ENCODE measurements at regions not wholly inside any gene's neighbourhood (a gene's known extent, or its start where the extent isn't known, plus 50 kb on each side); places are given as distances from the start of the nearest gene placed in this dataset.

- Histone ChIP-seq H3K36me3 (no peaks in the 10 kb centered on the region), H3K27ac (no peak overlapping the region), H3K4me3 (no peak overlapping the region), H3K9me3 (no peaks in the 10 kb centered on the region), H3K4me1 (peaks cover 0 to 44% (median 0%) of the 10 kb centered on the region in 3 donors), H3K27me3 (no peaks in the 10 kb centered on the region)
- WGBS, 2 donors (ENCODE audit: low coverage in 1 of 2), result 80% methylated on average over 1 of the region's 12 CpGs; no CpG with 5 or more reads in 1 of the 2 donors
- no peak for ATAC-seq
- TF ChIP-seq POLR2AphosphoS5 (IDR thresholded peaks at IDR 0.05), result no peak
- TF ChIP-seq EP300 (IDR thresholded peaks at IDR 0.05), result no peak
- TF ChIP-seq POLR2A (IDR thresholded peaks at IDR 0.05), result no peak
- TF ChIP-seq, protein P1, sequence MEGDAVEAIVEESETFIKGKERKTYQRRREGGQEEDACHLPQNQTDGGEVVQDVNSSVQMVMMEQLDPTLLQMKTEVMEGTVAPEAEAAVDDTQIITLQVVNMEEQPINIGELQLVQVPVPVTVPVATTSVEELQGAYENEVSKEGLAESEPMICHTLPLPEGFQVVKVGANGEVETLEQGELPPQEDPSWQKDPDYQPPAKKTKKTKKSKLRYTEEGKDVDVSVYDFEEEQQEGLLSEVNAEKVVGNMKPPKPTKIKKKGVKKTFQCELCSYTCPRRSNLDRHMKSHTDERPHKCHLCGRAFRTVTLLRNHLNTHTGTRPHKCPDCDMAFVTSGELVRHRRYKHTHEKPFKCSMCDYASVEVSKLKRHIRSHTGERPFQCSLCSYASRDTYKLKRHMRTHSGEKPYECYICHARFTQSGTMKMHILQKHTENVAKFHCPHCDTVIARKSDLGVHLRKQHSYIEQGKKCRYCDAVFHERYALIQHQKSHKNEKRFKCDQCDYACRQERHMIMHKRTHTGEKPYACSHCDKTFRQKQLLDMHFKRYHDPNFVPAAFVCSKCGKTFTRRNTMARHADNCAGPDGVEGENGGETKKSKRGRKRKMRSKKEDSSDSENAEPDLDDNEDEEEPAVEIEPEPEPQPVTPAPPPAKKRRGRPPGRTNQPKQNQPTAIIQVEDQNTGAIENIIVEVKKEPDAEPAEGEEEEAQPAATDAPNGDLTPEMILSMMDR (IDR thresholded peaks at IDR 0.05), result no peak
These were observed 127.6 kb upstream of the CHST15 start for GRCh38 chr10:124220971-124221355.

DNA sequence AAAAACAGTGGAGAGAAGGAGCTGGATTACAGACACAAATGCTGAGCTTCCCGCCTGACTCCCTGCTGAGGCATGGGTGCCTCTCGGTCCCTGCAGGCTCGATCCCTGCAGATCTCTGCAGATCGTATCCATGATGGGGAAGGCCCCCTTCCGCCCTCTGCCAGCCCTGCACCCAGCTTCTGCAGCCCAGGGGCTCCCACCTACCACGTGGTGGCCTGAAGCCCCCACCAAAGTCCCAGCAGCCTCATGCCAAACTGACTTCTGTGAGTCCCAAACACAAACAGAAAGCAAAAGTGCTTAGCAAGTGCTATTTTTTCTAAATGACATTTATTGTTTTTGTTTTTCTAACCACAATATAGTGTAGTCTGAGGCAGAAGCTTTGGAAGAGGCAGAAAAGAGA is 127.1 kb upstream of the CHST15 start:
- Histone ChIP-seq H3K4me1 (peaks cover 0 to 44% (median 0%) of the 10 kb centered on the region in 3 donors), H3K27me3 (no peaks in the 10 kb centered on the region), H3K27ac (no peak overlapping the region), H3K9me3 (no peaks in the 10 kb centered on the region), H3K36me3 (no peaks in the 10 kb centered on the region), H3K4me3 (no peak overlapping the region)
- no peak for ATAC-seq
- WGBS, 2 donors (ENCODE audit: low coverage in 1 of 2), result 40 to 46% methylated on average over 1 to 3 of the region's 6 CpGs
- TF ChIP-seq POLR2A (IDR thresholded peaks at IDR 0.05) (no peak), POLR2AphosphoS5 (IDR thresholded peaks at IDR 0.05) (no peak), EP300 (IDR thresholded peaks at IDR 0.05) (no peak)
- TF ChIP-seq, protein P1 (IDR thresholded peaks at IDR 0.05), result no peak

- Histone ChIP-seq H3K4me3 (no peak overlapping the region), H3K4me1 (peaks cover 0 to 37% (median 0%) of the 10 kb centered on the region in 3 donors), H3K27me3 (no peaks in the 10 kb centered on the region), H3K27ac (no peak overlapping the region), H3K9me3 (no peaks in the 10 kb centered on the region), H3K36me3 (no peaks in the 10 kb centered on the region)
- WGBS, 2 donors (ENCODE audit: low coverage in 1 of 2), result 81 to 100% methylated on average over 5 to 7 of the region's 7 CpGs
- ATAC-seq, result no peak
- TF ChIP-seq POLR2AphosphoS5 (IDR thresholded peaks at IDR 0.05) (no peak), EP300 (IDR thresholded peaks at IDR 0.05) (no peak), POLR2A (IDR thresholded peaks at IDR 0.05) (no peak)
- TF ChIP-seq, protein P1 (IDR thresholded peaks at IDR 0.05), result no peak
These were observed 126.3 kb upstream of the CHST15 start for GRCh38 chr10:124219655-124220054.

GRCh38 chr10:124219062-124219461 is 125.7 kb upstream of the CHST15 start:
- no peaks in the 10 kb centered on the region for H3K27me3 ChIP-seq
- no peak overlapping the region for H3K4me3 ChIP-seq
- WGBS, 2 donors (ENCODE audit: low coverage in 1 of 2), result 42 to 97% methylated on average over 2 to 6 of the region's 12 CpGs
- ATAC-seq, result no peak
- no peak for TF ChIP-seq EP300 (IDR thresholded peaks at IDR 0.05)
- TF ChIP-seq, protein P1 (IDR thresholded peaks at IDR 0.05), result no peak
- no peak for TF ChIP-seq POLR2AphosphoS5 (IDR thresholded peaks at IDR 0.05)
- TF ChIP-seq POLR2A (IDR thresholded peaks at IDR 0.05), result no peak
- H3K36me3 ChIP-seq, result no peaks in the 10 kb centered on the region
- H3K9me3 ChIP-seq, result no peaks in the 10 kb centered on the region
- no peak overlapping the region for H3K27ac ChIP-seq
- peaks cover 0 to 31% (median 0%) of the 10 kb centered on the region in 3 donors for H3K4me1 ChIP-seq

DNA sequence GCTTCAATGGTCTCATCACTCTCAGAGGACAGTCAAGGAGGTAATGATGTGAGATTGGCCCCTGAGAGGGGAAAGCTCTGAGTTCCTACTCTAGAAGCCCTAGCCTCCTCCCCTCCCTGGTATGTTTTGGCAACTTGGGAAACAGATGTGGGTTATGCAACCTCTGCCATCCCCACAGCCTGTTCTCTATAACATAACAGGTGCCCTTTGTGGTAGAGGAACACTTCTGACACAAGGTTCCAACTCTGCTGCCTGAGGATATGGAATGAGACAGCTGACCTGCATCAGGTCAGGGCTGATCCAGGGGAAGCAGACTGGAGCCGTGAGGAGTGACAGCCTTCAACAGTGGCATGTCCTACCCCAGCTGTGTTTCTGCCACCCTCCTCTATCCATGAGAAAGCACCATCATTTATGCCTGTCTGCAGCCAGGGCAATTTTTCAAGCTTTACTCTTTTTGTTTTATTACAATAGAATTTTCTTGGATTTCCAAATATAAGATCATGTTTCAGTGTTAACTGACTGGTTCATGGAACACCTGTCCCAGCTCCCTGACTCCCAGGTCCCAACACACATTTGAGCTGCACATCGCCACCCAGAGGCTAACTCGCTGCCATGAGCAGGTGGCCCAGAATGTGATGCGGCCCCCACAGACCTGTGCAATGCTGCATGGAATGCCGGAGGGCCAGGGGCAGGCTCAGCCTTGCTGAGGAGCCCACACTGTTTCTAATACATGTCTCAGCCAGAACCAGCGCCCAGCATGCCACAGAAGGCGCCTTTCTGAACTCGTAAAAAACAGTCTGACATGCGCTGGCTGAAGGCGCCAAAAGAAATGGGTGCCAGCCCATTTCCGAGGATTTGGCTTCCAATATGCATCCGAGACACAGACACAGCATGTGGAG is 124.8 kb upstream of the CHST15 start:
- no peak overlapping the region for H3K4me3 ChIP-seq
- H3K27me3 ChIP-seq, result no peaks in the 10 kb centered on the region
- peaks cover 0 to 30% (median 0%) of the 10 kb centered on the region in 3 donors for H3K4me1 ChIP-seq
- no peaks in the 10 kb centered on the region for H3K36me3 ChIP-seq
- WGBS, 2 donors (ENCODE audit: low coverage in 1 of 2), result 94% methylated on average over 2 of the region's 12 CpGs; no CpG with 5 or more reads in 1 of the 2 donors
- TF ChIP-seq POLR2A (IDR thresholded peaks at IDR 0.05), result no peak
- TF ChIP-seq, protein P1 (IDR thresholded peaks at IDR 0.05), result no peak
- TF ChIP-seq POLR2AphosphoS5 (IDR thresholded peaks at IDR 0.05), result no peak
- TF ChIP-seq EP300 (IDR thresholded peaks at IDR 0.05), result no peak
- H3K9me3 ChIP-seq, result no peaks in the 10 kb centered on the region
- no peak overlapping the region for H3K27ac ChIP-seq
- no peak for ATAC-seq

Measured in gastroesophageal sphincter (tissue), 4 donors.